Stimulated activated CD4-positive, alpha-beta T cell treated with anti-CD3 and anti-CD28 coated beads, TNF-alpha, amount 100 ng/mL, for 24 hours (primary cell): ENCODE measurements at regions not wholly inside any gene's neighbourhood (a gene's known extent, or its start where the extent isn't known, plus 50 kb on each side); places are given as distances from the start of the nearest gene placed in this dataset.

ENCODE experiments used
- DNase-seq, 3 experiments: peaks; one replicate each; pipeline ENCODE4 v3.0.0-alpha.2; 2020; ENCODE audit warnings: low read depth in 3 of 3

- DNase-seq = no peak
Measured at GRCh38 chr6:66489269-66489987, 782.4 kb upstream of the EYS start.

GRCh38 chr6:66481216-66481615 lies 774.2 kb upstream of the EYS start:
- no peak for DNase-seq

- no peak for DNase-seq
Measured at GRCh38 chr6:66478705-66479104, 771.7 kb upstream of the EYS start.

DNA sequence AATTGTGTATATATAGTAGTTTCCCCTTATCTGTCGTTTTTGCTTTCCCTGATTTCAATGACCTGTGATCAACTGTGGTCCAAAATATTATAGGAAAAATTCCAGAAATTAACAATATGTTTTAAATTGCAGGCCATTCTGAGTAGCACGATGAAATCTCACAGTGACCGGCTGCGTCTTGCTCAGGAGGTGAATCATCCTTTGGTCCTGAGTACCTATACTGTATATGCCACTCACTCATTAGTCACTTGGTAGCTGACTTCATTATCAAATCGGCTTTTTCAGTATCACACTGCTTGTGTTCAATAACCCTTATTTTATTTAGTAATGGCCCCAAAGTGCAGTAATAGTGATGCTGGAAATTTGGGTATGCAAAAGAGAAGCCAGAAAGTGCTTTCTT lies 728.3 kb upstream of the EYS start:
- DNase-seq = no peak

DNA sequence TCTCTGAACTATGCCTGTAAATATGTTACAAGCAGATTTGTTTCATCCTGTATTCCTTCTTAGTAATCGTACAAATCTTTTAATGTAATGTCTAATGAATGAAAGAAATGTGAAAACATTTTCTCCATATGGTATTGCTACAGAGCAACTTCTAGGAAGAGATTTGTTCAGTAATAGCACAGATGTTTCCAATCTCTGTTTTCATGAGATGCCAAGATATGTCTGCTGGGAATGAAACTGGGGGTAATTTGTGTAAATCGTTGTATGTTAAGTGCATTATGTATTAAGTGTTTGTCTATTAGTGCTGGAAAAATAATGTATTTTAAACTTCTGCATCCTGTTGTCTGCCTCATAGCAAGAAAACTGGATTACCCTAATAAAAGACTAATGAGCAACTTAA lies 722.2 kb upstream of the EYS start:
- no peak for DNase-seq

GRCh38 chr6:66423047-66423446 lies 716.0 kb upstream of the EYS start:
- DNase-seq = no peak

DNA sequence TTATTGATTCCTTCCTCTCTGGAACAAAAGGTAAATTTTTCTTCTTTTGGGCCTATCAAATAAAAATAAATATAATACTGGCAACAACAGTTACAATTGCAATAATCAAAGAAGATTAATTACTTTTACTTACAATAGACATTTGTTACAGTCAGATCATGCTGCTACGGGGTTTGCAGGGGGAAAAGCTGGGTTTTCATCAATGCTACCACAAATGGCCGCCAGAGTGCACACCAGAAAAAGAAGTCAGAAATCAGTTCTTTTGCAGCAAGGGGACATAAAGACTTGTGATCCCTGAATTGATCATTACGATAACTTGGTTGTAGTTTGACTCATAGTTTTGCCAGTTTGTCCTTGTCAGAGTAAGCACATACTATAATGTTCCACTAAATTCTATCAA lies 714.5 kb upstream of the EYS start:
- DNase-seq = no peak

DNA sequence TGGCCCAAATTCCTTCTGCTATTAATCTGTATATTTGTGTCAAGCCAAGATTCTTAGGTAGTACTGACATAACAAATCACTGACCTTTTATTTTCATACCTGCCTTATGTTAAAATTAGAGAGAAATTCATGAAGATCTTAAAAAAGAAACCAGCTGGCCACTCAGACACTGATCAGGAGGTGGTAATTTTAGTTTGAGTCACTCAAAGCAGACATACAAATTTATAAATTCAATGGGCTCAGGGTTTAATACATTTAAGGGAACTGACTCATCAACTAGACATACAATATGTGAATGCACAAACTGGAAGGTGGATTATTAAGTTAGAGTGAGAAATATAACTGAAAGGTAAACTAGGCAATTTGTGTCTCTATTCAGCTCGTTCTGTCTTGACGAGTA lies 711.9 kb upstream of the EYS start:
- no peak for DNase-seq

GRCh38 chr6:66403966-66404365 lies 696.9 kb upstream of the EYS start:
- DNase-seq = no peak

DNA sequence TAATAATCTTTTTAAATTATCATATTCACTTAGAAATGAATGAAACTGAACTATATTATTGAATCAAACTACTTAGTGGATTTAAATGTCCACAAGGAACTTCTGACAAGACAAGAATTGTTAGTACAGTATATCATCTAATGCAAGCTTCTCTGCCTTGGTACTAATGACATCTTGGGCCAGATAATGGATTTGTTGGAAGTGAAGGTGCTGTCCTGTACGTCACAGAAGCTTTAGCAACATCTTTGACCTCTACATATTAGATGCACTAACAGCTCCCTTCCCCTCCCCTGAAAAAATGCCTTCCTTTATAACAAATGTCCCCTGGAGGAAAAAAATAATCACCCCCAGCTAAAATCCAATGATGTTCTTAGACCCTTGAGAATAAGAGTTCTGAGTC lies 695.8 kb upstream of the EYS start:
- no peak for DNase-seq

- DNase-seq = no peak
Measured at GRCh38 chr6:66396549-66396948, 689.5 kb upstream of the EYS start.

DNA sequence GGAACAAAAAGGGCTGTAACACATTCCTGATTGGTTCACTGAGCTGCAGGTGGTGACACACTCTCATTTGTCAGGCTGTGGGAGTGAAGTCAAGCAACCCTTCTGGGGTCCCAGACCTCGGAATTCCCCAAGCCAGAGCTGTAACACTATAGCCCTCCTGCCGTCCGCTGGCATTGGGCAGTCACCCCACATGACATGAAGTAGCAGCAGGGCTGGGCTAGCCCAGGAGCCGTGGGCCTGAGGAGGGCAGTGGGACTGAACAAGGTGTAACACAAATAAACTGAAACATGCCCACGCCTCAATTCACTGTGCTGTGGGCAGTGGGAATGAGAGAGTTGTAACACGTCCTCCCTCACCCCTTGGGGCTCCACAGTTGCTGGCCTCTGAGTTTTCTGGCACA lies 689.1 kb upstream of the EYS start:
- DNase-seq = no peak

DNA sequence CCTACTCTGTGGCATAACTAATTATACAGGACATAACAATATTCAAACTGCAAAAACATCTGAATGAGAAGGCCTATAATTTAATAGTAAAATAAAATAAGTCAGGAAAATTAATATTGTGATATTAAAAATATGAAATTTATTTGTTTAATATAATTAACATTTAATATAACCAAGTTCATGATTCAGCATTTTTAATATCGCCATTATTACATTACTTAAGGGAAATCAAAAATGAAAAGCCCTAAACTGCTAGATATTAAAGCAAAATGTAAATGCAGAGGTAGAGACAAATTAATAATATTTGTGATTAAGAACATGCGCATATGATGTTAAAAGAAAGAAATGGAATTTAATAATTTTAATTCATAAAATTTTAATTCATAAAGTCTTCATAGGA lies 683.4 kb upstream of the EYS start:
- no peak for DNase-seq

- no peak for DNase-seq
Measured at GRCh38 chr6:66376001-66376400, 669.0 kb upstream of the EYS start.

GRCh38 chr6:66369407-66369806 lies 662.4 kb upstream of the EYS start:
- DNase-seq = no peak

- DNase-seq = no peak
Measured at GRCh38 chr6:66362888-66363287, 655.9 kb upstream of the EYS start.

DNA sequence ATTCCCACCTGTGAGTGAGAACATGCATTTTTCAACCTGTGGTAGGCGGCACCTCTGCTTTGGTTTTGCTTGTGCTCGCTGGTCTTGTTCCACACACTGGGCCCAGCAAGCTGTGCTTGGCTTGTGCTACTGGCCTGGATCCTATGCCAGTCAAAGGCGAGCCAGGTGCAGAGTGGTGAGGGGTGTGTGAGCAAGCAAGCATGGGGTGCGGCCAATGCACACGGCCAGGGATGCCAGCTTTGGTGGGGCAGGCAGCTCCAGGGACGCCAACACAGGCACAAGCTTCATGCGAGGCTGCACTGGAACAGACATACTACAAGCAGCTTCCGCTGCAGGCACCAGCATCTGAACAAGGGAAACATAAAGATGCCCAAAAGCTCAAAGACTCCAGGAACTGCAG lies 654.9 kb upstream of the EYS start:
- no peak for DNase-seq

- DNase-seq = no peak
Measured at GRCh38 chr6:66357781-66358180, 650.8 kb upstream of the EYS start.

GRCh38 chr6:66355471-66355870 lies 648.4 kb upstream of the EYS start:
- DNase-seq = no peak

- no peak for DNase-seq
Measured at GRCh38 chr6:66344796-66345195, 637.8 kb upstream of the EYS start.

DNA sequence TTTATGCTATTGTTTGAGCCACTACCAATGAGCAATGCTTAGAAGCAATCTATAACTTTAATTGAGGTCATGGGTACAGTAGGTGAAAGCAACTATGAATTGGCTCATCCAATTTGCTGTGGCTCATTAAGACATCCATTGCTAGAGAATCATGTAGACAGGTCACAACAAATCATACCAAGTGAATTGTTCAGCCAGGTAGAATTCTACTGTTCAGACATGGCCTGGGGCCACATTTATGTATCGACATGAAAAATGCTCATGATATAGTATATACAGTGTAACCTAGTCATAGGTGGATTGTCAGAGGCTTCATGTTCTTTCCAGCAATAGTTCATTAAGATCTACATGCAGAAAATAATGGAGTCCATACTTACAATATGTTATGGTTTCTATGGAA lies 633.7 kb upstream of the EYS start:
- DNase-seq = no peak

DNA sequence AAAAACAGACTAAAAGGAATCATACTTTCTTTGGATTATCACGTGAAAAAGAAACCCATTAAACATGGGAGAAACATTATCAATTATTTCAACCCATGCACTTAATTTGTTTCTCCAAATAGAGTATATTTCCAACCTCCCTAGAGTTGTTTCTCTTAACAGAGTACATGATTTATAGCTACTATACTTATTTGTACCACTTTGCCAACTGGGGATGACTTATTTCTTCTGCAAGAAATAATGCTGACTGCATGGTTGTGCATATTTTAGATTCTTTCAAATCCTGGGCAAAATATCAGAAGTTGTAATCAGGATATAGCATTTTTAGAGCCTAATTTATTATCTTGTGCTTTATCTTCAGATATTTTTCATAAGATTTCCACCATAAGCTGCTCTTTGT lies 629.1 kb upstream of the EYS start:
- DNase-seq = no peak

GRCh38 chr6:66328200-66328599 lies 621.2 kb upstream of the EYS start:
- no peak for DNase-seq

GRCh38 chr6:66326228-66326627 lies 619.2 kb upstream of the EYS start:
- no peak for DNase-seq
